Pons (tissue), 1 donor: ENCODE measurements at regions not wholly inside any gene's neighbourhood (a gene's known extent, or its start where the extent isn't known, plus 50 kb on each side); places are given as distances from the start of the nearest gene placed in this dataset.

Experiments
- DNase-seq: peaks from one replicate; pipeline ENCODE4 v3.0.0-alpha.2; 2016; ENCODE audit warnings: low spot score

- DNase-seq, result no peak
Measured at GRCh38 chr13:106625578-106625977, 57.6 kb upstream of the ARGLU1 start.

- no peak for DNase-seq
Measured at GRCh38 chr13:106623799-106624460, 56.0 kb upstream of the ARGLU1 start.

- no peak for DNase-seq
Measured at GRCh38 chr13:106621833-106622232, 53.9 kb upstream of the ARGLU1 start.

GRCh38 chr13:106619688-106620555 lies 52.0 kb upstream of the ARGLU1 start:
- peak; percentile 71 for DNase-seq
